Lower leg skin (tissue), 3 donors: ENCODE measurements at regions not wholly inside any gene's neighbourhood (a gene's known extent, or its start where the extent isn't known, plus 50 kb on each side); places are given as distances from the start of the nearest gene placed in this dataset.

Source experiments
- POLR2A ChIP-seq, 2 donors: fragments of 450-650 bp; IDR thresholded peaks; one replicate each; pipeline ENCODE4 v1.6.1; 2016 to 2017; ENCODE audit warnings: antibody characterized with exemption in 2 of 2, mild to moderate bottlenecking in 1 of 2, moderate library complexity in 1 of 2
- TF ChIP-seq, protein P1 (sequence below), 3 donors: fragments of 450-650 bp; IDR thresholded peaks; one replicate each; pipeline ENCODE4 v1.5.1; 2016; ENCODE audit warnings: antibody characterized with exemption in 3 of 3, mild to moderate bottlenecking in 3 of 3, moderate library complexity in 2 of 3

DNA sequence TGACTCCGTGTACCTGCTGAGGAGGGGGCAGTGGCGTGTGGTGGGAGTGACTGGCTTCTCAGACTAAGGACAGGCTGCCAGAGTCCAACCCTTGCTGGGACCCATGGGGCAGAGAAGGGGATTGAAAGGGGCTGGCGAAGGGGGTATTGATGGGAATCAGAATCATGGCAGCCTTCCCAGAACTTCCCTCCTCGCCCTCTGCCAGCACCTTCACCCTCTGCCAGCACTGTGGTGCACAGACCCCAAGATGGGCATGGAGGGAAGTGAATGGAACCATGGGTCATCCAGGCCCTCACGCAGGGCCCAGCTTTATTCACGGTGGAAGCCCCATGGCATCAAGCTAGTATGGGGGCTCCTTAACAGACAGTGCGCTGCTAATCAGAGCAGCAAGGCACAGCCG, 76.8 kb downstream of the IRX5 start:
- TF ChIP-seq, protein P1, sequence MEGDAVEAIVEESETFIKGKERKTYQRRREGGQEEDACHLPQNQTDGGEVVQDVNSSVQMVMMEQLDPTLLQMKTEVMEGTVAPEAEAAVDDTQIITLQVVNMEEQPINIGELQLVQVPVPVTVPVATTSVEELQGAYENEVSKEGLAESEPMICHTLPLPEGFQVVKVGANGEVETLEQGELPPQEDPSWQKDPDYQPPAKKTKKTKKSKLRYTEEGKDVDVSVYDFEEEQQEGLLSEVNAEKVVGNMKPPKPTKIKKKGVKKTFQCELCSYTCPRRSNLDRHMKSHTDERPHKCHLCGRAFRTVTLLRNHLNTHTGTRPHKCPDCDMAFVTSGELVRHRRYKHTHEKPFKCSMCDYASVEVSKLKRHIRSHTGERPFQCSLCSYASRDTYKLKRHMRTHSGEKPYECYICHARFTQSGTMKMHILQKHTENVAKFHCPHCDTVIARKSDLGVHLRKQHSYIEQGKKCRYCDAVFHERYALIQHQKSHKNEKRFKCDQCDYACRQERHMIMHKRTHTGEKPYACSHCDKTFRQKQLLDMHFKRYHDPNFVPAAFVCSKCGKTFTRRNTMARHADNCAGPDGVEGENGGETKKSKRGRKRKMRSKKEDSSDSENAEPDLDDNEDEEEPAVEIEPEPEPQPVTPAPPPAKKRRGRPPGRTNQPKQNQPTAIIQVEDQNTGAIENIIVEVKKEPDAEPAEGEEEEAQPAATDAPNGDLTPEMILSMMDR (IDR thresholded peaks at IDR 0.05): no peak
- no peak for TF ChIP-seq POLR2A (IDR thresholded peaks at IDR 0.05)
